AG09309 (cell line): ENCODE measurements at regions not wholly inside any gene's neighbourhood (a gene's known extent, or its start where the extent isn't known, plus 50 kb on each side); places are given as distances from the start of the nearest gene placed in this dataset.

ENCODE experiments used
- DNase-seq: peaks from one replicate; pipeline ENCODE4 v3.0.0-alpha.2; 2010; ENCODE audit warnings: low read depth
- H3K4me3 ChIP-seq: 2 replicates; pipeline ENCODE4 v1.5.1; 2011; ENCODE audit warnings: mild to moderate bottlenecking, low read depth, low read length, moderate library complexity; ENCODE audit not compliant: control insufficient read depth
- CTCF ChIP-seq: IDR thresholded peaks from 2 replicates; pipeline ENCODE4 v1.5.1; 2011; ENCODE audit warnings: mild to moderate bottlenecking, low read depth, low read length, inconsistent platforms; ENCODE audit not compliant: insufficient read depth, control insufficient read depth; ENCODE audit errors: missing control alignments

GRCh38 chr10:57786850-57787750 lies 480.6 kb downstream of the IPMK start:
- TF ChIP-seq CTCF = no peak
- DNase-seq = no peak
- no peak overlapping the region for H3K4me3 ChIP-seq

GRCh38 chr10:57786331-57786730 lies 481.4 kb downstream of the IPMK start:
- no peak for DNase-seq
- TF ChIP-seq CTCF = no peak
- H3K4me3 ChIP-seq = no peak overlapping the region

GRCh38 chr10:57785546-57785945 lies 482.1 kb downstream of the IPMK start:
- TF ChIP-seq CTCF = no peak
- no peak overlapping the region for H3K4me3 ChIP-seq

GRCh38 chr10:57785068-57785467 lies 482.6 kb downstream of the IPMK start:
- H3K4me3 ChIP-seq = no peak overlapping the region
- TF ChIP-seq CTCF = no peak
- no peak for DNase-seq

More at GRCh38 chr10:57785546-57785945, 482.1 kb downstream of the IPMK start:
- no peak for DNase-seq

GRCh38 chr10:57776688-57777432 lies 490.8 kb downstream of the IPMK start:
- DNase-seq = no peak
- no peak for TF ChIP-seq CTCF
- no peak overlapping the region for H3K4me3 ChIP-seq

GRCh38 chr10:57775250-57775649 lies 492.4 kb downstream of the IPMK start:
- no peak overlapping the region for H3K4me3 ChIP-seq
- DNase-seq = no peak
- no peak for TF ChIP-seq CTCF
